GM23338 (cell line): ENCODE measurements at regions not wholly inside any gene's neighbourhood (a gene's known extent, or its start where the extent isn't known, plus 50 kb on each side); places are given as distances from the start of the nearest gene placed in this dataset.

Source experiments
- CREB1 ChIP-seq: fragments of 250-450 bp; sonication (Bioruptor Pico); IDR thresholded peaks from 2 replicates; pipeline ENCODE4 v1.5.0; 2020; ENCODE audit warnings: low read depth, mild to moderate bottlenecking, moderate library complexity
- ETS1 ChIP-seq: IDR thresholded peaks from 2 replicates; pipeline ENCODE4 v1.6.1; 2016; ENCODE audit warnings: antibody characterized with exemption
- EZH2 ChIP-seq: fragments of 200-600 bp; sonication (generic); IDR thresholded peaks from one replicate; pipeline ENCODE4 v1.8.0; 2017; ENCODE audit warnings: antibody characterized with exemption, mild to moderate bottlenecking, low read depth; ENCODE audit not compliant: unreplicated experiment
- EZH2phosphoT487 ChIP-seq: fragments of 200-600 bp; sonication (generic); IDR thresholded peaks from one replicate; pipeline ENCODE4 v1.8.1; 2018; ENCODE audit warnings: antibody characterized with exemption; ENCODE audit not compliant: unreplicated experiment
- JUNB ChIP-seq: IDR thresholded peaks from one replicate; pipeline ENCODE4 v1.6.1; 2016; ENCODE audit warnings: antibody characterized with exemption; ENCODE audit not compliant: unreplicated experiment
- NANOG ChIP-seq: IDR thresholded peaks from 2 replicates; pipeline ENCODE4 v1.6.1; 2016; ENCODE audit warnings: antibody characterized with exemption, borderline replicate concordance
- POLR2AphosphoS5 ChIP-seq: IDR thresholded peaks from 2 replicates; pipeline ENCODE4 v1.6.1; 2016; ENCODE audit warnings: antibody characterized with exemption, low read depth
- STAT1 ChIP-seq: IDR thresholded peaks from one replicate; pipeline ENCODE4 v1.6.1; 2016; ENCODE audit warnings: antibody characterized with exemption; ENCODE audit not compliant: unreplicated experiment
- ZNF114 ChIP-seq: fragments of 250-450 bp; sonication (Bioruptor Pico); IDR thresholded peaks from 2 replicates; pipeline ENCODE4 v1.5.0; 2020; ENCODE audit warnings: mild to moderate bottlenecking, moderate library complexity
- ZNF331 ChIP-seq: fragments of 250-450 bp; sonication (Bioruptor Pico); IDR thresholded peaks from 2 replicates; pipeline ENCODE4 v1.5.0; 2020; ENCODE audit warnings: low read depth, mild to moderate bottlenecking, moderate library complexity
- ZNF462 ChIP-seq: fragments of 250-450 bp; sonication (Bioruptor Pico); IDR thresholded peaks from 2 replicates; pipeline ENCODE4 v1.5.0; 2020; ENCODE audit warnings: mild to moderate bottlenecking, moderate library complexity
- TF ChIP-seq, protein P1 (sequence below), 2 experiments: fragments of 200-600 bp in 1 of 2; sonication (generic) in 1 of 2; conservative IDR thresholded peaks; 2 replicates each; pipeline versions ENCODE4 v1.5.1 to v1.6.1; 2016 to 2017; ENCODE audit warnings: antibody characterized with exemption in 2 of 2, low read depth in 2 of 2, mild to moderate bottlenecking in 2 of 2, moderate library complexity in 1 of 2
- TF ChIP-seq, protein P2 (sequence below): IDR thresholded peaks from one replicate; pipeline ENCODE4 v1.6.1; 2018; ENCODE audit warnings: antibody characterized with exemption; ENCODE audit not compliant: unreplicated experiment

DNA sequence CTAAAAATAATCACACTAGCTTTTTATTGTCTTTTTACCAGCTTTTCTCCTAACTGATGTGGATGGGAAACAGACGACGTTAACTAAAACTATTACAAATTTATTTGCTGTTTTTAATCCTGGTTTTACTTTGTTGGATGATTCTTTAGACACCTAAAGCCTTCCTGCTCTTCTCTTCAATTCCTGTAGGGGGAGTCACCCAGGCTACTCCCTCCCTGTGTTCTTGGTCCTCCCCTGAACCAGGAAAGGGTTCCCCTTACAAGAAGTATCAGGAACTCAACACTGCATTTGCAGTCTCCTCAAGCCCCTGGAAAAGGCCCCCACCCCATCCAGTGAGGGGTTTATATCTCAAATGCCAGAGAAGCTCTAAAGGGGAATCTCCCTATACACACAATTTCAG is 206.1 kb downstream of the SUCLA2 start:
- TF ChIP-seq, protein P1, sequence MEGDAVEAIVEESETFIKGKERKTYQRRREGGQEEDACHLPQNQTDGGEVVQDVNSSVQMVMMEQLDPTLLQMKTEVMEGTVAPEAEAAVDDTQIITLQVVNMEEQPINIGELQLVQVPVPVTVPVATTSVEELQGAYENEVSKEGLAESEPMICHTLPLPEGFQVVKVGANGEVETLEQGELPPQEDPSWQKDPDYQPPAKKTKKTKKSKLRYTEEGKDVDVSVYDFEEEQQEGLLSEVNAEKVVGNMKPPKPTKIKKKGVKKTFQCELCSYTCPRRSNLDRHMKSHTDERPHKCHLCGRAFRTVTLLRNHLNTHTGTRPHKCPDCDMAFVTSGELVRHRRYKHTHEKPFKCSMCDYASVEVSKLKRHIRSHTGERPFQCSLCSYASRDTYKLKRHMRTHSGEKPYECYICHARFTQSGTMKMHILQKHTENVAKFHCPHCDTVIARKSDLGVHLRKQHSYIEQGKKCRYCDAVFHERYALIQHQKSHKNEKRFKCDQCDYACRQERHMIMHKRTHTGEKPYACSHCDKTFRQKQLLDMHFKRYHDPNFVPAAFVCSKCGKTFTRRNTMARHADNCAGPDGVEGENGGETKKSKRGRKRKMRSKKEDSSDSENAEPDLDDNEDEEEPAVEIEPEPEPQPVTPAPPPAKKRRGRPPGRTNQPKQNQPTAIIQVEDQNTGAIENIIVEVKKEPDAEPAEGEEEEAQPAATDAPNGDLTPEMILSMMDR (conservative IDR thresholded peaks at IDR 0.05; ENCODE audit: low read depth in 2 of 2): peak; percentile 60 to 72
- TF ChIP-seq, protein P2, sequence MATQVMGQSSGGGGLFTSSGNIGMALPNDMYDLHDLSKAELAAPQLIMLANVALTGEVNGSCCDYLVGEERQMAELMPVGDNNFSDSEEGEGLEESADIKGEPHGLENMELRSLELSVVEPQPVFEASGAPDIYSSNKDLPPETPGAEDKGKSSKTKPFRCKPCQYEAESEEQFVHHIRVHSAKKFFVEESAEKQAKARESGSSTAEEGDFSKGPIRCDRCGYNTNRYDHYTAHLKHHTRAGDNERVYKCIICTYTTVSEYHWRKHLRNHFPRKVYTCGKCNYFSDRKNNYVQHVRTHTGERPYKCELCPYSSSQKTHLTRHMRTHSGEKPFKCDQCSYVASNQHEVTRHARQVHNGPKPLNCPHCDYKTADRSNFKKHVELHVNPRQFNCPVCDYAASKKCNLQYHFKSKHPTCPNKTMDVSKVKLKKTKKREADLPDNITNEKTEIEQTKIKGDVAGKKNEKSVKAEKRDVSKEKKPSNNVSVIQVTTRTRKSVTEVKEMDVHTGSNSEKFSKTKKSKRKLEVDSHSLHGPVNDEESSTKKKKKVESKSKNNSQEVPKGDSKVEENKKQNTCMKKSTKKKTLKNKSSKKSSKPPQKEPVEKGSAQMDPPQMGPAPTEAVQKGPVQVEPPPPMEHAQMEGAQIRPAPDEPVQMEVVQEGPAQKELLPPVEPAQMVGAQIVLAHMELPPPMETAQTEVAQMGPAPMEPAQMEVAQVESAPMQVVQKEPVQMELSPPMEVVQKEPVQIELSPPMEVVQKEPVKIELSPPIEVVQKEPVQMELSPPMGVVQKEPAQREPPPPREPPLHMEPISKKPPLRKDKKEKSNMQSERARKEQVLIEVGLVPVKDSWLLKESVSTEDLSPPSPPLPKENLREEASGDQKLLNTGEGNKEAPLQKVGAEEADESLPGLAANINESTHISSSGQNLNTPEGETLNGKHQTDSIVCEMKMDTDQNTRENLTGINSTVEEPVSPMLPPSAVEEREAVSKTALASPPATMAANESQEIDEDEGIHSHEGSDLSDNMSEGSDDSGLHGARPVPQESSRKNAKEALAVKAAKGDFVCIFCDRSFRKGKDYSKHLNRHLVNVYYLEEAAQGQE: no peak
- TF ChIP-seq NANOG (no peak), ZNF114 (CRISPR knock-in tag) (no peak), JUNB (no peak), POLR2AphosphoS5 (no peak), EZH2phosphoT487 (no peak), STAT1 (no peak), EZH2 (no peak), ZNF462 (no peak), CREB1 (no peak), ETS1 (no peak), ZNF331 (no peak)
